ENCODE measurements at regions not wholly inside any gene's neighbourhood (a gene's known extent, or its start where the extent isn't known, plus 50 kb on each side); places are given as distances from the start of the nearest gene placed in this dataset.

GRCh38 chr9:88821746-88822106 is 169.5 kb upstream of the S1PR3 start (continued):
- TF ChIP-seq EGR1 (IDR thresholded peaks at IDR 0.05; ENCODE audit: low read depth in 2 of 2) (no peak), FOXA1 (IDR thresholded peaks at IDR 0.05) (no peak), REST (IDR thresholded peaks at IDR 0.05) (no peak), YY1 (IDR thresholded peaks at IDR 0.05) (no peak), RXRA (IDR thresholded peaks at IDR 0.05) (no peak), RAD21 (IDR thresholded peaks at IDR 0.05) (no peak)

GRCh38 chr9:88824711-88825110 is 166.6 kb upstream of the S1PR3 start:
- H3K9ac ChIP-seq (ENCODE audit: low read depth in 1 of 2, low read length in 2 of 2) = no peak overlapping the region
- H3K9me3 ChIP-seq (ENCODE audit: control insufficient read depth in 4 of 4, low read length in 3 of 4) = peaks cover 0 to 5% (median 1%) of the 10 kb centered on the region in 4 donors
- no peak for TF ChIP-seq HNF4G (IDR thresholded peaks at IDR 0.05)
- no peaks in the 10 kb centered on the region for H3K27me3 ChIP-seq (ENCODE audit: control insufficient read depth in 4 of 4, insufficient read depth in 4 of 4, low read length in 3 of 4)
- DNase-seq (ENCODE audit: low spot score) = no peak
- no peaks in the 10 kb centered on the region for H3K4me1 ChIP-seq (ENCODE audit: control insufficient read depth in 4 of 4, insufficient read depth in 4 of 4, low read length in 3 of 4)
- H3K36me3 ChIP-seq (ENCODE audit: control insufficient read depth in 4 of 4, insufficient read depth in 3 of 4, low read depth in 1 of 4, low read length in 3 of 4) = no peaks in the 10 kb centered on the region
- WGBS = 85% methylated on average over 4 of the region's 4 CpGs
- no peak overlapping the region for H3K27ac ChIP-seq (ENCODE audit: low read depth in 1 of 2, low read length in 2 of 2)
- H3K4me3 ChIP-seq (ENCODE audit: low read depth in 1 of 3, low read length in 3 of 3) = no peak overlapping the region

GRCh38 chr9:88826181-88826580 is 165.1 kb upstream of the S1PR3 start:
- no peaks in the 10 kb centered on the region for H3K4me1 ChIP-seq (ENCODE audit: control insufficient read depth in 4 of 4, insufficient read depth in 4 of 4, low read length in 3 of 4)
- peaks cover 0 to 5% (median 1%) of the 10 kb centered on the region in 4 donors for H3K9me3 ChIP-seq (ENCODE audit: control insufficient read depth in 4 of 4, low read length in 3 of 4)
- peaks cover 0 to 4% (median 0%) of the 10 kb centered on the region in 4 donors for H3K27me3 ChIP-seq (ENCODE audit: control insufficient read depth in 4 of 4, insufficient read depth in 4 of 4, low read length in 3 of 4)
- TF ChIP-seq FOXA1 (IDR thresholded peaks at IDR 0.05) = no peak
- H3K36me3 ChIP-seq (ENCODE audit: control insufficient read depth in 4 of 4, insufficient read depth in 3 of 4, low read depth in 1 of 4, low read length in 3 of 4) = no peaks in the 10 kb centered on the region
- no peak overlapping the region for H3K9ac ChIP-seq (ENCODE audit: low read depth in 1 of 2, low read length in 2 of 2)
- 90% methylated on average over 1 of the region's 1 CpG for WGBS
- DNase-seq (ENCODE audit: low spot score) = no peak
- no peak overlapping the region for H3K4me3 ChIP-seq (ENCODE audit: low read depth in 1 of 3, low read length in 3 of 3)
- H3K27ac ChIP-seq (ENCODE audit: low read depth in 1 of 2, low read length in 2 of 2) = no peak overlapping the region

- H3K36me3 ChIP-seq (ENCODE audit: control insufficient read depth in 4 of 4, insufficient read depth in 3 of 4, low read depth in 1 of 4, low read length in 3 of 4) = no peaks in the 10 kb centered on the region
- H3K9ac ChIP-seq (ENCODE audit: low read depth in 1 of 2, low read length in 2 of 2) = no peak overlapping the region
- TF ChIP-seq GABPA (IDR thresholded peaks at IDR 0.05 in 1 of 2, conservative IDR thresholded peaks at IDR 0.05 in 1 of 2) (no peak), FOXA2 (IDR thresholded peaks at IDR 0.05) (no peak), CTCF (IDR thresholded peaks at IDR 0.05; ENCODE audit: low read depth, low read length, missing input control) (no peak), JUND (IDR thresholded peaks at IDR 0.05) (no peak), ATF3 (IDR thresholded peaks at IDR 0.05) (no peak), RXRA (IDR thresholded peaks at IDR 0.05) (no peak), HNF4A (conservative IDR thresholded peaks at IDR 0.05) (no peak), ZBTB33 (IDR thresholded peaks at IDR 0.05) (no peak), NR2F2 (IDR thresholded peaks at IDR 0.05) (no peak), FOXA1 (IDR thresholded peaks at IDR 0.05) (no peak)
- H3K27me3 ChIP-seq (ENCODE audit: control insufficient read depth in 4 of 4, insufficient read depth in 4 of 4, low read length in 3 of 4) = peaks cover 0 to 4% (median 0%) of the 10 kb centered on the region in 4 donors
- H3K9me3 ChIP-seq (ENCODE audit: control insufficient read depth in 4 of 4, low read length in 3 of 4) = peaks cover 0 to 4% (median 1%) of the 10 kb centered on the region in 4 donors
- no peaks in the 10 kb centered on the region for H3K4me1 ChIP-seq (ENCODE audit: control insufficient read depth in 4 of 4, insufficient read depth in 4 of 4, low read length in 3 of 4)
- H3K4me3 ChIP-seq (ENCODE audit: low read depth in 1 of 3, low read length in 3 of 3) = no peak overlapping the region
- 83% methylated on average over 1 of the region's 1 CpG for WGBS
- DNase-seq (ENCODE audit: low spot score) = no peak
- no peak overlapping the region for H3K27ac ChIP-seq (ENCODE audit: low read depth in 1 of 2, low read length in 2 of 2)
These were observed 164.5 kb upstream of the S1PR3 start for GRCh38 chr9:88826771-88827181.

Measured in liver (tissue), 8 donors.